IMR-90 (cell line): ENCODE measurements at regions not wholly inside any gene's neighbourhood (a gene's known extent, or its start where the extent isn't known, plus 50 kb on each side); places are given as distances from the start of the nearest gene placed in this dataset.

Experiments
- CHD1 ChIP-seq: IDR thresholded peaks from 2 replicates; pipeline ENCODE4 v1.6.1; 2012; ENCODE audit warnings: low read depth, low read length, improper control_type of control experiment
- FOS ChIP-seq: fragments of 150-350 bp; IDR thresholded peaks from 2 replicates; pipeline ENCODE4 v1.6.1; 2016; ENCODE audit warnings: low read depth, low read length
- MAFK ChIP-seq: IDR thresholded peaks from 2 replicates; pipeline ENCODE4 v1.6.1; 2012; ENCODE audit warnings: low read depth, low read length, improper control_type of control experiment
- MAZ ChIP-seq: IDR thresholded peaks from 2 replicates; pipeline ENCODE4 v1.6.1; 2012; ENCODE audit warnings: low read depth, mild to moderate bottlenecking, low read length, improper control_type of control experiment, moderate library complexity, borderline replicate concordance
- NFE2L2 ChIP-seq: fragments of 150-350 bp; IDR thresholded peaks from 2 replicates; pipeline ENCODE4 v1.6.1; 2016; ENCODE audit warnings: low read depth, mild to moderate bottlenecking, low read length
- POLR2A ChIP-seq: IDR thresholded peaks from 2 replicates; pipeline ENCODE4 v1.6.1; 2012; ENCODE audit warnings: mild to moderate bottlenecking, low read depth, low read length
- RAD21 ChIP-seq: IDR thresholded peaks from 2 replicates; pipeline ENCODE4 v1.6.1; 2012; ENCODE audit warnings: low read length, improper control_type of control experiment
- RCOR1 ChIP-seq: IDR thresholded peaks from 2 replicates; pipeline ENCODE4 v1.6.1; 2012; ENCODE audit warnings: mild to moderate bottlenecking, low read length, improper control_type of control experiment; ENCODE audit not compliant: insufficient replicate concordance
- RFX5 ChIP-seq: IDR thresholded peaks from 2 replicates; pipeline ENCODE4 v1.8.0; 2012; ENCODE audit warnings: low read depth, mild to moderate bottlenecking, low read length, moderate library complexity
- SMC3 ChIP-seq: fragments of 150-350 bp; IDR thresholded peaks from 2 replicates; pipeline ENCODE4 v1.6.1; 2016; ENCODE audit warnings: low read depth, mild to moderate bottlenecking, antibody characterized with exemption, low read length, moderate library complexity
- TF ChIP-seq, protein P1 (sequence below): conservative IDR thresholded peaks from 2 replicates; pipeline ENCODE4 v1.5.1; 2012; ENCODE audit warnings: mild to moderate bottlenecking, low read depth, low read length, improper control_type of control experiment
- TF ChIP-seq, protein P2 (sequence below): fragments of 150-350 bp; IDR thresholded peaks from 2 replicates; pipeline ENCODE4 v1.6.1; 2016; ENCODE audit warnings: low read depth, mild to moderate bottlenecking, low read length, moderate library complexity, borderline replicate concordance
- TF ChIP-seq, protein P3 (sequence below): fragments of 150-350 bp; IDR thresholded peaks from 2 replicates; pipeline ENCODE4 v1.6.1; 2017; ENCODE audit warnings: mild to moderate bottlenecking, antibody characterized with exemption, low read length, low read depth

DNA sequence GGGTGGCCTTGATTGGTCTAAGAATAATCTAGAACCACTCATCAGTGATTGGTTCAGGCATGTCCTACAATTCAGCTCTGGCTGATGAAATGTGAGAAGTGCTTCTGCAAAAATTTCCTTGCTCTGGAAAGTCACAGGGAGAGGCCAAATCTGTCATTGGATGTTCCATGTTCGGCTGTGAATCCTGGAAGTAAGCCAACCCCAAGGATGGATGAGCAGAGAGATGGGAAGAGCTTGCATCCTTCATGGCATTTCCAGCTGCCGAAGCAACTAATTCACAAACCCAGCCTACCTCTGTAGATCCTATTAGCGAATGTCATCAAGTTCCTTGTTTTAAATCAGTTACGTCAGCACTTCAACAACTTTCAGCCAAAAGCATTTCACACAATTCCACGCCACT lies 187.2 kb upstream of the SOX4 start:
- TF ChIP-seq, protein P1, sequence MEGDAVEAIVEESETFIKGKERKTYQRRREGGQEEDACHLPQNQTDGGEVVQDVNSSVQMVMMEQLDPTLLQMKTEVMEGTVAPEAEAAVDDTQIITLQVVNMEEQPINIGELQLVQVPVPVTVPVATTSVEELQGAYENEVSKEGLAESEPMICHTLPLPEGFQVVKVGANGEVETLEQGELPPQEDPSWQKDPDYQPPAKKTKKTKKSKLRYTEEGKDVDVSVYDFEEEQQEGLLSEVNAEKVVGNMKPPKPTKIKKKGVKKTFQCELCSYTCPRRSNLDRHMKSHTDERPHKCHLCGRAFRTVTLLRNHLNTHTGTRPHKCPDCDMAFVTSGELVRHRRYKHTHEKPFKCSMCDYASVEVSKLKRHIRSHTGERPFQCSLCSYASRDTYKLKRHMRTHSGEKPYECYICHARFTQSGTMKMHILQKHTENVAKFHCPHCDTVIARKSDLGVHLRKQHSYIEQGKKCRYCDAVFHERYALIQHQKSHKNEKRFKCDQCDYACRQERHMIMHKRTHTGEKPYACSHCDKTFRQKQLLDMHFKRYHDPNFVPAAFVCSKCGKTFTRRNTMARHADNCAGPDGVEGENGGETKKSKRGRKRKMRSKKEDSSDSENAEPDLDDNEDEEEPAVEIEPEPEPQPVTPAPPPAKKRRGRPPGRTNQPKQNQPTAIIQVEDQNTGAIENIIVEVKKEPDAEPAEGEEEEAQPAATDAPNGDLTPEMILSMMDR = no peak
- TF ChIP-seq RAD21 = no peak
- TF ChIP-seq MAZ = no peak
- TF ChIP-seq RCOR1 = no peak
- TF ChIP-seq MAFK = no peak
- TF ChIP-seq FOS = no peak
- TF ChIP-seq, protein P2, sequence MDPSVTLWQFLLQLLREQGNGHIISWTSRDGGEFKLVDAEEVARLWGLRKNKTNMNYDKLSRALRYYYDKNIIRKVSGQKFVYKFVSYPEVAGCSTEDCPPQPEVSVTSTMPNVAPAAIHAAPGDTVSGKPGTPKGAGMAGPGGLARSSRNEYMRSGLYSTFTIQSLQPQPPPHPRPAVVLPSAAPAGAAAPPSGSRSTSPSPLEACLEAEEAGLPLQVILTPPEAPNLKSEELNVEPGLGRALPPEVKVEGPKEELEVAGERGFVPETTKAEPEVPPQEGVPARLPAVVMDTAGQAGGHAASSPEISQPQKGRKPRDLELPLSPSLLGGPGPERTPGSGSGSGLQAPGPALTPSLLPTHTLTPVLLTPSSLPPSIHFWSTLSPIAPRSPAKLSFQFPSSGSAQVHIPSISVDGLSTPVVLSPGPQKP = no peak
- TF ChIP-seq, protein P3, sequence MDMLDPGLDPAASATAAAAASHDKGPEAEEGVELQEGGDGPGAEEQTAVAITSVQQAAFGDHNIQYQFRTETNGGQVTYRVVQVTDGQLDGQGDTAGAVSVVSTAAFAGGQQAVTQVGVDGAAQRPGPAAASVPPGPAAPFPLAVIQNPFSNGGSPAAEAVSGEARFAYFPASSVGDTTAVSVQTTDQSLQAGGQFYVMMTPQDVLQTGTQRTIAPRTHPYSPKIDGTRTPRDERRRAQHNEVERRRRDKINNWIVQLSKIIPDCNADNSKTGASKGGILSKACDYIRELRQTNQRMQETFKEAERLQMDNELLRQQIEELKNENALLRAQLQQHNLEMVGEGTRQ = no peak
- TF ChIP-seq POLR2A = no peak
- TF ChIP-seq RFX5 = no peak
- TF ChIP-seq SMC3 = no peak
- TF ChIP-seq NFE2L2 = no peak
- no peak for TF ChIP-seq CHD1
